LHCN-M2 (cell line): ENCODE measurements at regions not wholly inside any gene's neighbourhood (a gene's known extent, or its start where the extent isn't known, plus 50 kb on each side); places are given as distances from the start of the nearest gene placed in this dataset.

Source experiments
- DNase-seq: peaks from one replicate; pipeline ENCODE4 v3.0.0-alpha.2; 2012; ENCODE audit warnings: low read depth

DNA sequence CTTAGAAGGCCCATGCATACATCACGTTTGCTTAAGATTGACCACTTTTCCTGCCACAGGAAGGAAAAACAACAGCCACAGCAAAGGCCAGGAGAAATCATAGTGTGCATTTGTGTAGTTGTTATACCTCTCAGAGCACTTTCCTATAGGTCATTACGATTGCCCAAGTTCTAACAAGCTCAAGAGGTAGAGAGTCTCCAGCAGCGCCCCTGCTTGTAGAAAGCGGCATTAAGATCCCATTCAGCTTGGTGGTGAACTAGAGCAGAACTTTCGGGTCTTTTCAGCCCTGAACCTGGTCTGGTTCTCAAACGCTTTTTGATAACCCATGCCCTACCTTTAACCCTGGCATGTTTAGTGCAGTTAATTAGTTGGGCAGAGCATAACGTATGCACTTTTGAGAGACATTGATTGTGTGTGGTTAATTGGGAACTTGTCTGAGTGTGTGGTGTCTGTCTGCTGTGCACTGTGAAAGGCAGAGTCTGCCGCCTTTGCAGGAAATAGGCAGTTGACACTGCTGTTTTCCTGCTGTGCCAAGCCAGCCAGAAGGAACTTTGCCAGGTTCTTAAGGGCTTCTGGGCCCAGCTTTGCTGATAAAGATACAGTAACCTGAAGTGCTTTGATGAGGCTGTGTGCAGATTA lies 109.9 kb upstream of the CLMP start:
- DNase-seq, result no peak

DNA sequence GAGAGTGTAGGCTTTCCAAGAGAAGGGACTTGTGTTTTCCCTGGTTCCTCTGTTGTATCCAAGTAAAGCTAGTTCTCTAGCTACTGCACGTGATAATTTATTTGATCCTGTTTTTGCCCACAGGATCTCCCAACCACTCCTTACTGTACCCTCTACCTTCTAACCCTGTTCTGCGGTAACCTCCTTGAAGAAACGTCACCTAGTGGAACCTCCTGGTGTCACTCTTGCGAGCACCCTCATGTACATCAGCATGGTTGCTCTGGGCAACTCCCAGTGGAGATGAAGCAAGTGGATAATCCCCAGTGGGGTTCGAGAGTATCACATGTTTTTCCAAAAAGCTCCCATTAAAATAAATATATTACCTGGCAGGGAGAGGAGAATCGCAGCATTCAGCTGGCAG lies 108.9 kb upstream of the CLMP start:
- DNase-seq, result no peak

DNA sequence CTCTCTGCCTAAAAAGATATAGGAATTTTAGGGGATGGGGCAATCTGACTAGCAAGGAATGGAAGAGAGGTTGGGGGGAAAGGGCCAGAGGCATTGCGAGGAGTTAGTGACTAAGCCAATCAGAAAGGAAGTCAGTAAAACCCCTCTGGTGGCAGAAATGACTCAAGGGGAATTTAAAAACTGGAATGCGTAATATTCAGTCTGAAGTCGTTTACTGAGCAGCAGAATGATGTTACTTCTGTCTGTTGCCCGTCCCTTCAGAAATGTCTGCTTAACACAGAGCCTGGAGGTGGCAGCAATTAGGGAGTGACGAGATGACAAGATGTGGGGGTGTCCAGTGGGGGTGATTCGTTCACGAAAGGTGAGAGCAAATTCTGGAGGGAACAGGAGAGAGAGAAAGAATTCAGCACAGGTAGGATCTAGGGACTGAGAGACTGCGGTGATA lies 107.7 kb upstream of the CLMP start:
- no peak for DNase-seq

DNA sequence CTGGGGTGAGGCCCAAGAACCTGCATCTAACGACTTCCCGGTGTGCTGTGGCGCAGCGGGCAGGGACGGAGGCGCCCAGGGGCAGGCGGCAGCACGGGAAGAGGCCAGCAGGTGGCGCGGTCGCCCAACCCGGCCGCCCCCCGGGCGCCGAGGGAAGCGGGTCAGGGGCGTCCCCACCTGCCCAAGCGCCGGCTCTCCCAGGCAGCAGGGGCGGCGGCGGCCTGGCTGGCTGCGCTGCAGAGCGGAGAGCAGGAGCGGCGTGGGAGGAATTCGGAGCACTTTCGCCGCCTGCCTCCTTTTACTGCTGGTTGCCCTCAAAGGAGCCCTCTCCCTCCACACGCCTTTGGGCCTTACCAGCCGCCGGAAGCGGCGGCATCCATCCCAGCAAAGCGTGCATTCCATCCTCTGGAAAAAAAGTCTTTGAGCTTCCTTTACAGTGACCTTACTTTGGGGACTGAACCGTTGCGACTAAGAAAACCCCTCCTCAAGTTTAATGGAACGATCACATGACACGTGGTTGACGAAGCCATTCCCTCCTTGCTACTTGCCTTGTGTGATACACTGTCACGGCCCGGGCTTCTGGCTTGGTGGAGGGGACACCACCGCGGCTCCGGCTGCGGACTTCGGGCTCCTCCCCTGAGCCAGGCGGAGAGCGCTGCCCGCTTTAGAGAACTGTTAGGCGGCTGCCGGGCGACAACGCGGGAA lies 106.8 kb upstream of the CLMP start:
- peak; percentile 24 for DNase-seq

DNA sequence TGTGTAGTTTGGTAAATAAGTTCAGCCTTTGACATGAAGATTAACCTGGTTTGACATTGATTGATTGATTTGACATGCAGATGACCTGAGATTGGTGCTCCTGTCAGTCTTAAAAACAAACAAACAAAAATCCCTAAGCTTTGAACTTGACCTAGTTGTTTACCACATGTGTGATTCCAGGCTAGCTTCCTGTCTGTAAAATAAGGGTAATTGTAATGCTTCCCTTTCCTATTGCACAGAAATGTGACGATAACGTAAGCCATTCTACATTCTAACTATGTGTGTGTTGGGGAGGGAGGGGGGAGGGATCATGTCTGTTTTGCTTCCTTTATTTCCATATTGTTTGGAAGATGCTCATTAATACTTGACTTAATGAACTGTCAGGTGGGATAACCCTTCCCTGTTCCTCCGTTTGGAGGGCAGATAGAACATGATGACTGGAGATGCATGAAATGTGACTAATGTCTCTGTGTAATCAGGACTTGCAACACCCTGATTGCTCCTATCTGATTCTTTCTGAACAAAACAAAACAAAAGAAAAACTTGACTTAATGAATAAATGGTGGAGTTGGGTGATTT lies 106.1 kb upstream of the CLMP start:
- DNase-seq, result peak; percentile 28

DNA sequence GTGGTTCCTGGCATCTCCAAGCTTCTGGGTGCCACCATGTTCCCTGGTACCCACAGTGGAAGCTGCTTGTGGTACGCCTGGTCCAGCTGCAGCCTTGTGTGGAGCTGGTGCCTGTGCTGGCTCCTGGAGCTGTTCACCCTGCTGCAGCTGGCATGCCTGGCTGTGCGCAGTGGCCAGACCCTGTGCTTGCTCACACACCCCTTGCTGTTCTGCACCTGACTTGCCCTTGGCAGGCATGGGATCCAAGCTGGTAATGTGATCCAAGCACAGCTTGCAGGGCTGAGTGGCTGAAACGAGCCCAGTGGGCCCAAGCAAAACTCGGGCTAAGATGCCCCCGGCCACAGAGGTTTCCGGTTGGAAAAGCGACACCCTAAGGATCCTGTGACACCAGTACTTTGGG lies 104.7 kb upstream of the CLMP start:
- no peak for DNase-seq

DNA sequence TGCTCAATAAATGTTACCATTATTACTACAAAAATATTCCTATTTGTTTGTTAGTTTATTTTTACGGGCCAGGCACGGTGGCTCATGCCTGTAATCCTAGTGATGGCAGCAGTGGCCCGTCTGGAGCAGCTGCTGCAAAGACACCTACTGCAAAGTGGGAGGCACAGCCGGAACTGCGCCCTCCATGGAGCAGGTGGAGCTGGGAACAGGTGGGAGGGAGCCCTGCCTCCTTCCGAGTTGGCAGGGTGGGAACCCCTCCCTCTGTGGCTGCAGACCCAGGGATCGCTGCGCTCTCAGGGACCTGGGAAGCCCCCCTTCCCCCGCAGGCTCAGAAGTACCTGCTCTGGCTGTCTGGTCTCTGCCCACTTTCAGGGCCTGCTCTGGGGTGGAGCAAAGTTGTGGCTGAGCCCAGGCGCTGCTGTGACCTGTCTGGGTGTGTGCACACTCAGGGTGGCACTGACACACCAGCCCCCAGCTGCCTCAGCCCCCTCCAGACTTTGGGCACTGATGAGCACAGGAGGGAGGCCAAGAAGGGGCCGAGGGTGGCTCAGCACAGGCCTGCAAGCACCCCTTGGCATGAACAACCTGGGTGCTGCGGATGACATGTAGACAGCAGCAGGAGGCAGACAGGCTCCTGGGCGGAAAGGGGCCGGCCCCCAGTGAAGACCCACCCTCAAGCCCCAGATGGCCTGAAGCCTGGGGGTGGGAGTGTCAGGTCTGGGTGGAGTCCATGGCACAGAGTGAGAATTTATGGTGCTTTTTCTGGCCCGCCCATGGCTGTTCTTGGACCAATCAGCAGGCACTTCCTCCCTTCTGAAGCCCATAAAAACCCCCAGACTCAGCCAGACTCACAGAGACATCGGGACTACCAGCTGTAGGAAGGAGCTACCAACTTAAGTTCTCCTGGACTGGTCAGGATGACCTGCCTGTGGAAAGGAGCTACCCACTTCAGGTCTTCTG lies 103.7 kb upstream of the CLMP start:
- DNase-seq, result no peak

DNA sequence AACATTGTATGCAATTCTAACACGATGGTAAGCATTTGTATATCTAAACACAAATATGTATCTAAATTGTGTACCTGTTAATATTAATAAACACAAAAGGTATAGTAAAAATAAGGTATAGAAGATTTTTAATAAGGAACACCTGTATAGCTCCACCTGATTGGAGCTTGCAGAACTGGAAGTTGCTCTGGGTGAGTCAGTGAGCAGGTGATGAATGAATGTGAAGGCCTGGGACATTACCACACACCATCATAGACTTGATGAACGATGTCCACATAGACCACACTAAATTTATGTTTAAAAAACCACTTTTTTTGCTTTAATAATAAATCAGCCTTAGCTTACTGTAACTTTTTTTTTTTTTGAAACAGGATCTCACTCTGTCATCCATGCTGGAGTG lies 97.6 kb upstream of the CLMP start:
- no peak for DNase-seq

DNA sequence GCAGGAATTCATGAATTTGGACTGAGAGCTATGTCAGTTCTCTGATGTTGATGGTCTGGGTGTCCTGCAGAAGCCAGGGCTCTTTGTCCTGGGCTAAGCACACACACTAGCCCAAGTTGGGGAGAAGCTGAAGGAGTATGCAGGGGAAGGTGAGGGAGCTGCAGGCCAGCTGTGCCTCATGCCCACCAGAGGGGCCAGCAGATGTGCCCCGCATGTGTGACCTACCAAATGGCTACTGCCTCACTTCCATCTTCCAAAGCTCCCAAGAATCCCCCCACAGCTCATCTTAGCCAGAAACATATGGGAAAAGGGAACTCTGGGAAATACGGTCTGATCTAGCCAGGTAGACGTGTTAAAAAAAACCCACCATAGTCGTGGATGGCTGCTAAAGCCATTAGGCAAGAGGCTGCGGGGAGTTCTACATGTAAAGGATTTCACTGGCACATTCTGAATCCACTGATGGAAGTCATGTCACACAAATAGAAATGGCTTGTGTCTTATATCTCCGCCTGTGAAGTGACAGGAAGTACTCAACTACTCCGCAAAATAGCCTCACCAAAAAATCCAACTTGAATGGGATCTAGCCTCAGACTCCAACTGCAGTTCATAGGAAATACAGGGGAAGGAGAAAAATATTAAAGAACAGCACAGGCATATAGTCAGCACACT lies 96.3 kb upstream of the CLMP start:
- no peak for DNase-seq

DNA sequence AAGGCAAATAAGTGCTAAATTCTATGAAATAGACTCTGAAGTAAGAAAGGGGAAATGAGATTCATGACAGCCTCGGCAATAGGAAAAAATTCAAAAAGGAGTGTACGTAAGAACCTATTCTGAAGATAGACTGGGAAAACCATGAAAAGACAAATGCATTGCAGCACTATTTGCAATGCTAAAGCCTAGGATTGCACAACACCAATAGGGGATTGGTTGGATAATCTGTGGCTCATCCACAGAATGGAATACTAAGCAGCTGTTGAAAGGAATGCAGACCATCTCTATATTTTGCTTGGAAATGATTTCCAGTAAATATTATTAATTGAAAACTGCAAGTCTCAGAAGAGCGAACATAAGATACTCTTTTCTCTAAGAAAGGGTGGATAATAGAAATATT lies 91.7 kb upstream of the CLMP start:
- DNase-seq, result peak; percentile 39

DNA sequence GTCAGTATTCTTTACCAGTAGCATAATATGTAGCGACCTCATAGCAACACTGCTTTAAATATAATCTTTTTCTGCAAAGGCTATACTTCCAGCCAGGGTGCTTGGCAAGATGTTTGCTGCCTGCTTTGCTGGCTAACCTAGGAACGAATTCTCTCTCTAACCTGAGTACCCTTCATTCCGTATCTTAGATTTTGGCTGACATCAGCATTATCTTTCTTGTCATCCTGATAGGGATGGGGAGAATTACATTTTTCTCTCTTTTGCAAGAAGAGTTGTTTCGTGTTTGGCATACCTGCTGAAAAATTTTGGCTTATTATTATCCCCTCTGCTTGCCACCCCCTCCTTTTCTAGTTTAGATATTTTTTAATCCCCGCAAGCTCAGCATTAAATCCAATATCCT lies 91.2 kb upstream of the CLMP start:
- DNase-seq, result no peak

DNA sequence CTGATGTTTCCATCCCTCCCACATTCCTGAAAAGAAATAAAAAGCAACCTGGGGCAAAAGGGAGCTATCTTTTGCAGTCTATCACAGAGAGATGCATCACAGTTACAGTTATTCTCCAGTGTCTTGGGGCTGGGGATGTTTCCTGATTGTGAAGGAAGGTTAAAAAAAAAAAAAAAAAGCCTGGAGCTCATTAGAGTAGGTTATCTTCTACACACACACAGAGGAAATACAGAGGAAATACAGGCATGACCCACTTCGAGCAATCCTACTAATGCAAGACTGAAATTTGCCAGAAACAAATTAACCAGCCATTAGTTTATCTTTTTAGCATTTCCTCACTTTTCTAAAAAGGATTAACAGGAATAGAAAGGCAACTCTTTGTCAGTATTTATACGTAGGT lies 89.4 kb upstream of the CLMP start:
- DNase-seq, result no peak

DNA sequence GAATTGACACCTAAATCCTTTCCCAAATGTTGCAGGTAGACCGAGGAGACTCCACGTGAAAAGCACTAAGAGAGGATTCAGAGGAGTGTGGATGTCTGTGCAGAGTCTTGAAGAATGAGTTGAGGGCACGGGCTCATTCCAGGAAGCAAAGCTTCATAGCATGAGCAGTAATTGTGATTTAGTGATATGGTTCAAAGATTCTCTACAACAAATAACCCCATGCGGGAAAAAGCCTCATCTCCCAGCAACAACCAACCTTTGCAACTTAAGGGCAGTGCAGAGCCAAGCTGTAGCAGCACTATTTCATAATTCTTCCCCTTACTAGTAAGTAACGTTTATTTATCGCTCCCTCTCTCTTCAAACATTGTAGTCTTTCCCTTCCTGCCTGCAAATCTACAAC lies 87.5 kb upstream of the CLMP start:
- DNase-seq, result no peak

DNA sequence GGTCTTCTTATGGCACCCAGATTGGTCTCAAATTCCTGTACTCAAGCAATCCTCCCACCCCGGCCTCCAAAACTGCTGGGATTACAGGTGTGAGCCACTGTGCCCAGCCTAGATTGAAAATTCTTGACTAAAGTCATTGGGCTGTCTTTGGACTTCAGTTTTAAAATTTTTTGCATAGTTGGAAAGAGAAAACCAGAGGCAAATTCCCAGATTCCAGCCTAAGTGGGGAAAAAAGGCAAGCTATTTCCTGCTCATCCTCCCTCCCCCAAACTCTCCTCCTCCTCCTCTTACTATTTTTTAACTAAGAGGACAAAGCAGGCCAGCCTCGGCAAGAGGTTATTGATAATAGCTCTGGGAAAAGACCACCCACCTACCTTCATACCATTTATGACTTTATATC lies 78.6 kb upstream of the CLMP start:
- no peak for DNase-seq

DNA sequence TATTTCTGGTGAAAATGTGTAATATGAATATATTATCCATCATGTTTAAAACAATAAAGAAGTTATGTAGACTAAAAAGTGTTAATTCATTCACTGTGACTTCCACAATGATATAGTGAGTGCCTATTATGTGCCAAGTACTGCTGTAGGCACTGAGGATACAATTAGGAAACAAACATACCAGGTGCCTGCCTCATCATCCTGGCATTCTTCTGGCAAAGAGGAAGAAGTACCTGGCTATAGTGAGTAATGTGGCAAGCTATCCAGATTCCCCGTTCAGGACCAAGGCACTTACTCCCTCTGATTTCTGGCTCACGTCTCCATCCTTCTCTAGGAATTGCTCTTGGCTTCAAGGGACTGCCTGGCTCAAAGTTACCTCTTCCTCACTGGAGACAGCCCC lies 77.5 kb upstream of the CLMP start:
- no peak for DNase-seq

DNA sequence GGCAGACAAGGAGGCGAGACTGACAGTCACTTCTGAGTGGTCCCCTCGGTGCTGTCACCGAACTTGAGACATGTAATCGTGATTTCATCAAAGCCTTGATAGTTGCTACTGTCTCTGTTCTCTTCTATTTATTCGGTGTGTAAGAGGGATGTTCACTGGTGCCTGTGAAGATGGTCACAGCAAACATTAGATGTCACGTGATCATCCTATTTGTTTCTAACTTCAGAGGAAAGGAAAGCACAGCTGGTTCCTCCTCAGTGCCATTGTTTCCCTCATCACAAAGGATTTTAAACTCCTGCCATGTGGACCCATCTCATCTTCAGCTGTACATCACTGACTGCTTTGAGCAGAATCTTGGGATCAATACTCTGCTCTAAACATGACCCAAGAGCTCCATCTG lies 73.1 kb upstream of the CLMP start:
- no peak for DNase-seq

DNA sequence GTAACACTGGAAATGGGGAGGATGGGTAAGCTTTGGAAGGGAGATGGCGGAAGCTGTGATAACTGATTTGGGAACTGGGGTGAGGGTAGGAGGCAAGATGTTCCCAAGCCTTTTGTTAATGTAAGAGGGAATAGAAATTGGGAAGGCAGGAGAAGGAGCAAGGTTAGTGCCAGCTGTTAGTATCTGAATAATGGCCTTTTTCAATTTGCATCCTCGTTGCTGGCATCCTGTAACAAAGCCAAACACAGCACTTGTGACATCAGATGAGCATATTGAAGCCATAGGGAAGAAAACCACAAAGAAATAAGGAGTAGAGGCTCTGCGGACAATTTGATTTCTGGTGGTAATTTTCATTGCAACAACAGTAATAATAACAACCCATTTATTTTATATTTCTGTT lies 70.9 kb upstream of the CLMP start:
- no peak for DNase-seq

DNA sequence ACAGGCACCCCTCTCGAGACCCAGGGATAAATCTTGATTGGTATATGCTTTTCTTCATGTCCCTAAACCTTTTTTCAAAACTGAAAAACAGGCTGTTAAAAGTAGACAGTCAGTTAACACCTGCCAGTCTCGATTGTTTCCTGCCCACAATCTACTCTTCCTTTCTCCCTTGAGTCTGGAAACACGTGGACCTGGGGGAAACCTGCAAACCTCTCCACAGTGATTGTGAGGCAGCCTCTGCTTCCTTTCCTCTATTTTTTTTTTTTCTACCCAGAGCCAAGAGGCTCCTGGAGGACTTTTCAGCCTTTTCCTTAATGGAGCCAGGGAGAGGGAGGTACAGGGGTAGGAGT lies 69.4 kb upstream of the CLMP start:
- DNase-seq, result no peak

DNA sequence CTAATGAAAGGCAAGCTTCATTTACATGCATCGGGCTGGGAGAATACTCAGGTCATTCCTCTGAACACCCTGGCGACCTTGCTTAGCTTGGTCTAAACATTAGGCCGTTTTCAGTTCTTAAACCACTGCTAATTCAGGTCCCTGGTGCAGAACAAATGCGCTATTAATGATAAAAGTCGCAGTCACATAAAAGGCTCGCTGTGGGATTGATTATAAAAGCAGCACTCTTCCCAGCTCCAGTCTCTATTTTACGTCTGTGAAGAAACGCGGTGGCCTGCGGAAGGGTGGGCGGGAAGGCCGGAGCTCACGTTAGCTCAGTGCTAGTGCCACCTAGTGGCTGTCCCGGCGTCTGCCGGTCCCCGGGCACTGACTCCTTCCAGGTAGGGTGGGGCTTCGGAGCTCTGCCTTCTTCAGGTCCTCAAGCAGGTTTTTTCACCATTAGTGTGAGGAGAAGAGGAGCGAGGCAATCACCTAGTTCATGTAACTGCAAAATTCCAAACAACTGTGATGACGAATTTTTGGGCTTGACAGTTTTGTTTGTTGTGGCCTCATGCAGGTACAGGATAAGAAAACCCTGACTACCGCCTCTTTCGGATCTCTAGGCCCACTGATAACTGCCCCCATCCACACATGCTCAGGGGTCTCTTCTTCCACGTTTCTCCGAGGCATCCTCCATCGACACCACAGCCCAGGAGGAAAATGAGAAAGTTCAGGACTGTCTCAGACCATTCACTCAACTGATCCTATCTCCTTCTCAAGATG lies 66.5 kb upstream of the CLMP start:
- DNase-seq, result peak; percentile 60

DNA sequence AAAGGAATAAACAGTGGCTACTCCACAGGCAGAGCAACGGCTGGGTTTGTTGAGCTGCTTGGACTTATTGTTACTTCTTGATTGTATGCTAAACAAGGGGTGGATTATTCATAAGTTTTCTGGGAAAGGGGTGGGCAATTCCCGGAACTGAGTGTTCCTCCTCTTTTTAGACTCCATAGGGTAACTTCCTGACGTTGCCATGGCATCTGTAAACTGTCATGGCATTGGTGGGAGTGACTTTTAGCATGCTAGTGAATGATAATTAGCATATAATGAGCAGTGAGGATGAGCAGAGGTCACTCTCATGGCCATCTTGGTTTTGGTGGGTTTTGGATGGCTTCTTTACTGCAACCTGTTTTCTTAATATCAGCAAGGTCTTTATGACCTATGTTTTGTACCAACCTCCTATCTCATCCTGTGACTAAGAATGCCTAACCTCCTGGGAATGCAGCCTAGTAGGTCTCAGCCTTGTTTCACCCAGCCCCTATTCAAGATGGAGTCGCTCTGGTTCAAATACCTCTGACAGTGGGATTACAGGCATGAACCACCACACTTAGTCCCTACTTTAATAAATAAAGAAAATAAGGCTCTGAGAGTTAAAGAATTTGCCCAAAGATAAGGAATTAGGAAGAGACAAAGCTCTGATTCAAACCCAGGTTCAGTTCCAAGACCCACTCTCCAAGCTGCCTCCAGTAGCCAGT lies 65.6 kb upstream of the CLMP start:
- DNase-seq, result peak; percentile 21
